ENCODE measurements at regions not wholly inside any gene's neighbourhood (a gene's known extent, or its start where the extent isn't known, plus 50 kb on each side); places are given as distances from the start of the nearest gene placed in this dataset.

DNA sequence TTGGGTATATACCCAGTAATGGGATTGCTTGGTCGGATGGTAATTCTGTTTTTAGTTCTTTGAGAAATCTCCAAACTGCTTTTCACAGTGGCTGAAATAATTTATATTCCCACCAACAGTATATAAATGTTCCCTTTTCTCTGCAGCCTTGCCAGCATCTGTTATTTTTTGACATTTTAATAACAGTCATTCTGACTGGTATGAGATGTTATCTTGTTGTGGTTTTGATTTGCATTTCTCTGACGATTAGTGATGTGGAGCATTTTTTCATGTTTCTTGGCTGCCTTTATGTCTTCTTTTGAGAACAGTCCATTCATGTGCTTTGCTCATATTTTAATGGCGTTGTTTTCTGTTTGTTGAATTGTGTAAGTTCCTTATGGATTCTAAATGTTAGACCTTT lies 641.6 kb downstream of the HACE1 start:
- no TSS peak for BruUV-seq (replicated peaks)
- H3K79me2 ChIP-seq (ENCODE audit: insufficient read depth, low read length): no peaks in the 10 kb centered on the region
- H3K4me1 ChIP-seq (ENCODE audit: insufficient read depth, low read length): no peaks in the 10 kb centered on the region
- intact Hi-C loops (cut with micrococcal nuclease; ENCODE audit: unreplicated experiment) (no loop called here), in situ Hi-C loops (cut with HindIII; ENCODE audit: extremely low pct_ligation_motif_present, low pct_unique_long_range_greater_than_20kb) (no loop called here)
- H3K9me3 ChIP-seq (ENCODE audit: low read length): no peaks in the 10 kb centered on the region
- H3K4me2 ChIP-seq (ENCODE audit: low read depth, low read length): no peak overlapping the region
- H3K27me3 ChIP-seq (ENCODE audit: control insufficient read depth in 1 of 2, insufficient read depth in 2 of 2, low read length in 2 of 2): no peaks in the 10 kb centered on the region
- no peak for FAIRE-seq
- no peak overlapping the region for H3K4me3 ChIP-seq (replicated peaks in 1 of 3; ENCODE audit: insufficient read depth in 1 of 3, low read depth in 2 of 3, low read length in 3 of 3)
- ChIA-PET POLR2A (no interaction called here), CTCF (ENCODE audit: low intra/inter-chr PET ratio, low total read pairs) (no interaction called here)
- no peaks in the 10 kb centered on the region for H3K36me3 ChIP-seq (replicated peaks in 1 of 2; ENCODE audit: control insufficient read depth in 1 of 2, insufficient read depth in 2 of 2, low read length in 2 of 2)
- no peak overlapping the region for H3K9ac ChIP-seq (ENCODE audit: insufficient read depth, low read depth, low read length)
- no peaks in the 10 kb centered on the region for H4K20me1 ChIP-seq (ENCODE audit: insufficient read depth, low read length)
- H2AFZ ChIP-seq (ENCODE audit: low read length): no peak overlapping the region
- TF ChIP-seq ZSCAN9 (CRISPR knock-in tag; IDR thresholded peaks at IDR 0.05; ENCODE audit: borderline replicate concordance): no peak
- TF ChIP-seq ZBTB38 (CRISPR knock-in tag; IDR thresholded peaks at IDR 0.05): no peak
- TF ChIP-seq CEBPG (CRISPR knock-in tag; IDR thresholded peaks at IDR 0.05): no peak
- no peak for TF ChIP-seq ZNF720 (CRISPR knock-in tag; IDR thresholded peaks at IDR 0.05)
- TF ChIP-seq AKAP8 (CRISPR knock-in tag; IDR thresholded peaks at IDR 0.05): no peak
- TF ChIP-seq ZNF276 (CRISPR knock-in tag; IDR thresholded peaks at IDR 0.05; ENCODE audit: low read depth): no peak
- TF ChIP-seq NFE2L2 (IDR thresholded peaks at IDR 0.05; ENCODE audit: low read length): no peak
- TF ChIP-seq, protein P1, sequence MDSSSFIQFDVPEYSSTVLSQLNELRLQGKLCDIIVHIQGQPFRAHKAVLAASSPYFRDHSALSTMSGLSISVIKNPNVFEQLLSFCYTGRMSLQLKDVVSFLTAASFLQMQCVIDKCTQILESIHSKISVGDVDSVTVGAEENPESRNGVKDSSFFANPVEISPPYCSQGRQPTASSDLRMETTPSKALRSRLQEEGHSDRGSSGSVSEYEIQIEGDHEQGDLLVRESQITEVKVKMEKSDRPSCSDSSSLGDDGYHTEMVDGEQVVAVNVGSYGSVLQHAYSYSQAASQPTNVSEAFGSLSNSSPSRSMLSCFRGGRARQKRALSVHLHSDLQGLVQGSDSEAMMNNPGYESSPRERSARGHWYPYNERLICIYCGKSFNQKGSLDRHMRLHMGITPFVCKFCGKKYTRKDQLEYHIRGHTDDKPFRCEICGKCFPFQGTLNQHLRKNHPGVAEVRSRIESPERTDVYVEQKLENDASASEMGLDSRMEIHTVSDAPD (CRISPR knock-in tag; IDR thresholded peaks at IDR 0.05): no peak
- TF ChIP-seq, protein P2, sequence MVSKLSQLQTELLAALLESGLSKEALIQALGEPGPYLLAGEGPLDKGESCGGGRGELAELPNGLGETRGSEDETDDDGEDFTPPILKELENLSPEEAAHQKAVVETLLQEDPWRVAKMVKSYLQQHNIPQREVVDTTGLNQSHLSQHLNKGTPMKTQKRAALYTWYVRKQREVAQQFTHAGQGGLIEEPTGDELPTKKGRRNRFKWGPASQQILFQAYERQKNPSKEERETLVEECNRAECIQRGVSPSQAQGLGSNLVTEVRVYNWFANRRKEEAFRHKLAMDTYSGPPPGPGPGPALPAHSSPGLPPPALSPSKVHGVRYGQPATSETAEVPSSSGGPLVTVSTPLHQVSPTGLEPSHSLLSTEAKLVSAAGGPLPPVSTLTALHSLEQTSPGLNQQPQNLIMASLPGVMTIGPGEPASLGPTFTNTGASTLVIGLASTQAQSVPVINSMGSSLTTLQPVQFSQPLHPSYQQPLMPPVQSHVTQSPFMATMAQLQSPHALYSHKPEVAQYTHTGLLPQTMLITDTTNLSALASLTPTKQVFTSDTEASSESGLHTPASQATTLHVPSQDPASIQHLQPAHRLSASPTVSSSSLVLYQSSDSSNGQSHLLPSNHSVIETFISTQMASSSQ (IDR thresholded peaks at IDR 0.05; ENCODE audit: low read depth): no peak
- TF ChIP-seq, protein P2 (CRISPR knock-in tag; IDR thresholded peaks at IDR 0.05; ENCODE audit: borderline replicate concordance): no peak
- TF ChIP-seq SMC3 (IDR thresholded peaks at IDR 0.05; ENCODE audit: low read length): no peak
- TF ChIP-seq ARID2 (CRISPR knock-in tag; IDR thresholded peaks at IDR 0.05; ENCODE audit: borderline replicate concordance): no peak
- no peak for TF ChIP-seq HMG20A (CRISPR knock-in tag; IDR thresholded peaks at IDR 0.05; ENCODE audit: borderline replicate concordance)
- TF ChIP-seq ZSCAN12 (CRISPR knock-in tag; IDR thresholded peaks at IDR 0.05): no peak
- no peak for TF ChIP-seq JUNB (CRISPR knock-in tag; IDR thresholded peaks at IDR 0.05; ENCODE audit: borderline replicate concordance)
- TF ChIP-seq RARG (CRISPR knock-in tag; IDR thresholded peaks at IDR 0.05; ENCODE audit: low read depth): no peak
- DNase-seq (ENCODE audit: low spot score): no peak
- 0% methylated on average over 3 of the region's 3 CpGs for WGBS (ENCODE audit: low lambda C conversion rate)
- H3K27ac ChIP-seq (ENCODE audit: extremely low read length, insufficient read depth, low read length): no peak overlapping the region
- ATAC-seq: no peak

Measured in HepG2 (cell line).